GM12878 (cell line): ENCODE measurements at regions not wholly inside any gene's neighbourhood (a gene's known extent, or its start where the extent isn't known, plus 50 kb on each side); places are given as distances from the start of the nearest gene placed in this dataset.

ENCODE experiments used
- ATAC-seq: fragments of 200-7000 bp; cut with Tn5 transposase; 3 replicates; pipeline ENCODE4 v1.9.1; 2020; ENCODE audit warnings: mild to moderate bottlenecking, moderate library complexity
- BruUV-seq: library from RNA; stranded (reverse); fragments of 400-500 nt; replicated peaks from 2 replicates; lab custom pipeline; 2021; lab: Mats Ljungman, UMichigan
- CTCF ChIA-PET: fragments of 300-600 bp; sonication (Branson Sonifier 250); formaldehyde crosslinking; extraction: SDS; loops from one replicate; lab custom pipeline; 2021; ENCODE audit warnings: inconsistent platforms; lab: Yijun Ruan, JAX
- POLR2A ChIA-PET: fragments of 350-600 bp; formaldehyde crosslinking; extraction: SDS; loops from one replicate; lab custom pipeline; 2021; ENCODE audit warnings: inconsistent platforms; lab: Charles Lee
- RAD21 ChIA-PET: fragments of 300-600 bp; sonication (Branson Sonifier 250); formaldehyde crosslinking; loops from one replicate; lab custom pipeline; 2023; ENCODE audit warnings: antibody characterized with exemption; ENCODE audit not compliant: unreplicated experiment; lab: Charles Lee
- SMC1A ChIA-PET: fragments of 300-600 bp; sonication (Branson Sonifier 250); formaldehyde crosslinking; loops from one replicate; lab custom pipeline; 2023; ENCODE audit not compliant: unreplicated experiment, uncharacterized antibody; lab: Charles Lee
- DNase-seq: peaks from one replicate; pipeline ENCODE4 v3.0.0-alpha.2; 2011; ENCODE audit warnings: low read depth, low spot score
- FAIRE-seq: peaks from 3 replicates; lab custom pipeline; 2011; peaks lifted over from hg19 to GRCh38; lab: Jason Lieb, UNC
- H2AFZ ChIP-seq: 2 replicates; pipeline ENCODE4 v1.6.0; 2011; ENCODE audit warnings: low read depth, low read length, control low read depth; ENCODE audit not compliant: control insufficient read depth
- H3K27ac ChIP-seq: 2 replicates; pipeline ENCODE4 v1.5.1; 2011; ENCODE audit warnings: control low read depth; ENCODE audit not compliant: control insufficient read depth, insufficient read depth
- H3K27me3 ChIP-seq, 2 experiments: replicated peaks in 1 of 2; 2 replicates each; pipeline versions ENCODE4 v1.6.0 to v1.6.1; 2011; ENCODE audit warnings: low read length in 1 of 2; ENCODE audit not compliant: control insufficient read depth in 2 of 2, insufficient read depth in 2 of 2
- H3K36me3 ChIP-seq, 2 experiments: 2 replicates each; pipeline ENCODE4 v1.5.1; 2011; ENCODE audit warnings: low read length in 1 of 2; ENCODE audit not compliant: control insufficient read depth in 2 of 2, insufficient read depth in 2 of 2
- H3K4me1 ChIP-seq: 2 replicates; pipeline ENCODE4 v1.6.1; 2011; ENCODE audit warnings: mild to moderate bottlenecking, low read length, moderate library complexity, mixed read lengths; ENCODE audit not compliant: control insufficient read depth, insufficient read depth
- H3K4me2 ChIP-seq: 2 replicates; pipeline ENCODE4 v1.6.0; 2011; ENCODE audit warnings: control low read depth; ENCODE audit not compliant: control insufficient read depth, insufficient read depth
- H3K4me3 ChIP-seq: fragments of 200-600 bp; sonication (generic); 2 replicates; pipeline ENCODE4 v1.5.1; 2016
- H3K79me2 ChIP-seq: 2 replicates; pipeline ENCODE4 v1.6.0; 2011; ENCODE audit warnings: low read length; ENCODE audit not compliant: control insufficient read depth, insufficient read depth
- H3K9ac ChIP-seq: 2 replicates; pipeline ENCODE4 v1.8.0; 2011; ENCODE audit warnings: low read length, control low read depth, mixed read lengths; ENCODE audit not compliant: control insufficient read depth, insufficient read depth
- H3K9me3 ChIP-seq: replicated peaks from 3 replicates; pipeline ENCODE4 v1.5.1; 2011; ENCODE audit warnings: mild to moderate bottlenecking, low read length; ENCODE audit not compliant: control insufficient read depth, insufficient read depth
- H4K20me1 ChIP-seq: 2 replicates; pipeline ENCODE4 v1.6.0; 2011; ENCODE audit not compliant: control insufficient read depth, insufficient read depth
- EED ChIP-seq: sonication (generic); IDR thresholded peaks from 2 replicates; pipeline ENCODE4 v1.6.1; 2016; ENCODE audit warnings: antibody characterized with exemption, low read depth
- FOXK2 ChIP-seq: fragments of 450-650 bp; IDR thresholded peaks from 2 replicates; pipeline ENCODE4 v1.6.1; 2017; ENCODE audit warnings: mild to moderate bottlenecking, moderate library complexity
- HDGF ChIP-seq: fragments of 450-650 bp; IDR thresholded peaks from 2 replicates; pipeline ENCODE4 v1.6.1; 2016; ENCODE audit warnings: antibody characterized with exemption
- LARP7 ChIP-seq: fragments of 450-650 bp; IDR thresholded peaks from 2 replicates; pipeline ENCODE4 v1.6.1; 2017; ENCODE audit warnings: mild to moderate bottlenecking
- MLLT1 ChIP-seq: fragments of 450-650 bp; IDR thresholded peaks from 2 replicates; pipeline ENCODE4 v1.6.1; 2016; ENCODE audit warnings: mild to moderate bottlenecking
- NR2C2 ChIP-seq: IDR thresholded peaks from 2 replicates; pipeline ENCODE4 v1.6.1; 2011; ENCODE audit warnings: borderline replicate concordance, low read depth; ENCODE audit not compliant: control insufficient read depth, insufficient read length
- PML ChIP-seq: IDR thresholded peaks from 2 replicates; pipeline ENCODE4 v1.6.1; 2012; ENCODE audit warnings: low read length, inconsistent platforms
- SIN3A ChIP-seq: IDR thresholded peaks from 2 replicates; pipeline ENCODE4 v1.6.1; 2012; ENCODE audit warnings: low read depth, low read length, improper control_type of control experiment
- SKIL ChIP-seq: fragments of 450-650 bp; IDR thresholded peaks from 2 replicates; pipeline ENCODE4 v1.6.1; 2017; ENCODE audit warnings: mild to moderate bottlenecking, low read depth, inconsistent platforms; ENCODE audit not compliant: poor library complexity, severe bottlenecking
- SREBF1 ChIP-seq: IDR thresholded peaks from 2 replicates; pipeline ENCODE4 v1.6.1; 2012; ENCODE audit warnings: mild to moderate bottlenecking, low read length
- TCF7 ChIP-seq: IDR thresholded peaks from 2 replicates; pipeline ENCODE4 v1.6.1; 2014; ENCODE audit warnings: antibody characterized with exemption, borderline replicate concordance
- USF2 ChIP-seq: IDR thresholded peaks from 2 replicates; pipeline ENCODE4 v1.6.1; 2011; ENCODE audit warnings: low read depth, low read length, improper control_type of control experiment, borderline replicate concordance
- WGBS: methylation state at CpG from one replicate; pipeline ENCODE4 v1.1.6; 2016; ENCODE audit warnings: low lambda C conversion rate; ENCODE audit not compliant: insufficient replicate concordance, insufficient coverage; ENCODE audit errors: missing lambda C conversion rate; 5-methylcytosine and 5-hydroxymethylcytosine counted together
- in situ Hi-C: fragments of 300-500 bp; cut with MboI; formaldehyde crosslinking; loops from 9 replicates; pipeline ENCODE4 v1.14.3; 2018; ENCODE audit warnings: mixed read lengths
- intact Hi-C: fragments of 100-400 bp; cut with micrococcal nuclease; formaldehyde crosslinking; loops from one replicate; pipeline ENCODE4 v1.14.2; 2022; ENCODE audit not compliant: unreplicated experiment
- TF ChIP-seq, protein P1 (sequence below): fragments of 450-650 bp; conservative IDR thresholded peaks from 2 replicates; pipeline ENCODE4 v1.6.1; 2017; ENCODE audit warnings: mild to moderate bottlenecking, moderate library complexity
- TF ChIP-seq, protein P2 (sequence below): fragments of 450-650 bp; IDR thresholded peaks from 2 replicates; pipeline ENCODE4 v1.6.1; 2017; ENCODE audit warnings: mild to moderate bottlenecking
- TF ChIP-seq, protein P3 (sequence below): IDR thresholded peaks from 2 replicates; pipeline ENCODE4 v1.6.1; 2012; ENCODE audit warnings: low read depth, low read length, improper control_type of control experiment
- TF ChIP-seq, protein P4 (sequence below): IDR thresholded peaks from 2 replicates; pipeline ENCODE4 v1.6.1; 2012; ENCODE audit warnings: low read depth, low read length, improper control_type of control experiment

DNA sequence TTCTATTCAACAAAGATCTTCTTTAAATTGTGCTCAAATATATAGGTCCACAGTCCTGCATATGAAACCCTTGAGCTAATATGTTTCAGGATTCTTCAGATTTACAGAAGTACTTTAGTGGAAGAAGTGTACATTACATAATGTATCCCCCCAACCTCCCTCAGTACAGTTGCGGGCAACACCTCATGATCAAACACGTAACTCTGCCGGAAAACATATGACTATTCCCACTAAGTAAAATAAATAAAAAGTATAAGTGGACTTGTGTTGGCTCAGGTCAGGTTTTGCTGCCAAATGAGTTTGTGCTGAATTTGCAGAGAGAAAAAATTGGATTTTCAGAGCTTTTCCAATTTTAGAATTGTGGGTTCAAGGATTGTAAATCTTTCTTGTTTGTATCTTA lies 267.6 kb upstream of the MDFIC2 start:
- no peak overlapping the region for H3K27ac ChIP-seq
- H3K4me1 ChIP-seq: no peaks in the 10 kb centered on the region
- H4K20me1 ChIP-seq: no peaks in the 10 kb centered on the region
- ATAC-seq (no peak), FAIRE-seq (no peak)
- intact Hi-C loops (no loop called here), in situ Hi-C loops (no loop called here)
- ChIA-PET POLR2A (no interaction called here), SMC1A (no interaction called here), RAD21 (no interaction called here)
- BruUV-seq: no TSS peak
- no peak overlapping the region for H2AFZ ChIP-seq
- H3K36me3 ChIP-seq: no peaks in the 10 kb centered on the region
- H3K9ac ChIP-seq: no peak overlapping the region
- WGBS: 28% methylated on average over 3 of the region's 3 CpGs
- TF ChIP-seq, protein P1, sequence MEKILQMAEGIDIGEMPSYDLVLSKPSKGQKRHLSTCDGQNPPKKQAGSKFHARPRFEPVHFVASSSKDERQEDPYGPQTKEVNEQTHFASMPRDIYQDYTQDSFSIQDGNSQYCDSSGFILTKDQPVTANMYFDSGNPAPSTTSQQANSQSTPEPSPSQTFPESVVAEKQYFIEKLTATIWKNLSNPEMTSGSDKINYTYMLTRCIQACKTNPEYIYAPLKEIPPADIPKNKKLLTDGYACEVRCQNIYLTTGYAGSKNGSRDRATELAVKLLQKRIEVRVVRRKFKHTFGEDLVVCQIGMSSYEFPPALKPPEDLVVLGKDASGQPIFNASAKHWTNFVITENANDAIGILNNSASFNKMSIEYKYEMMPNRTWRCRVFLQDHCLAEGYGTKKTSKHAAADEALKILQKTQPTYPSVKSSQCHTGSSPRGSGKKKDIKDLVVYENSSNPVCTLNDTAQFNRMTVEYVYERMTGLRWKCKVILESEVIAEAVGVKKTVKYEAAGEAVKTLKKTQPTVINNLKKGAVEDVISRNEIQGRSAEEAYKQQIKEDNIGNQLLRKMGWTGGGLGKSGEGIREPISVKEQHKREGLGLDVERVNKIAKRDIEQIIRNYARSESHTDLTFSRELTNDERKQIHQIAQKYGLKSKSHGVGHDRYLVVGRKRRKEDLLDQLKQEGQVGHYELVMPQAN: no peak
- TF ChIP-seq SKIL: no peak
- no peak for TF ChIP-seq SREBF1
- TF ChIP-seq, protein P2, sequence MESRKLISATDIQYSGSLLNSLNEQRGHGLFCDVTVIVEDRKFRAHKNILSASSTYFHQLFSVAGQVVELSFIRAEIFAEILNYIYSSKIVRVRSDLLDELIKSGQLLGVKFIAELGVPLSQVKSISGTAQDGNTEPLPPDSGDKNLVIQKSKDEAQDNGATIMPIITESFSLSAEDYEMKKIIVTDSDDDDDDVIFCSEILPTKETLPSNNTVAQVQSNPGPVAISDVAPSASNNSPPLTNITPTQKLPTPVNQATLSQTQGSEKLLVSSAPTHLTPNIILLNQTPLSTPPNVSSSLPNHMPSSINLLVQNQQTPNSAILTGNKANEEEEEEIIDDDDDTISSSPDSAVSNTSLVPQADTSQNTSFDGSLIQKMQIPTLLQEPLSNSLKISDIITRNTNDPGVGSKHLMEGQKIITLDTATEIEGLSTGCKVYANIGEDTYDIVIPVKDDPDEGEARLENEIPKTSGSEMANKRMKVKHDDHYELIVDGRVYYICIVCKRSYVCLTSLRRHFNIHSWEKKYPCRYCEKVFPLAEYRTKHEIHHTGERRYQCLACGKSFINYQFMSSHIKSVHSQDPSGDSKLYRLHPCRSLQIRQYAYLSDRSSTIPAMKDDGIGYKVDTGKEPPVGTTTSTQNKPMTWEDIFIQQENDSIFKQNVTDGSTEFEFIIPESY: no peak
- no peak for TF ChIP-seq MLLT1
- TF ChIP-seq LARP7: no peak
- no peak for TF ChIP-seq USF2
- no peak for TF ChIP-seq FOXK2
- no peak for TF ChIP-seq PML
- TF ChIP-seq, protein P3, sequence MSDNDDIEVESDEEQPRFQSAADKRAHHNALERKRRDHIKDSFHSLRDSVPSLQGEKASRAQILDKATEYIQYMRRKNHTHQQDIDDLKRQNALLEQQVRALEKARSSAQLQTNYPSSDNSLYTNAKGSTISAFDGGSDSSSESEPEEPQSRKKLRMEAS: no peak
- TF ChIP-seq, protein P4, sequence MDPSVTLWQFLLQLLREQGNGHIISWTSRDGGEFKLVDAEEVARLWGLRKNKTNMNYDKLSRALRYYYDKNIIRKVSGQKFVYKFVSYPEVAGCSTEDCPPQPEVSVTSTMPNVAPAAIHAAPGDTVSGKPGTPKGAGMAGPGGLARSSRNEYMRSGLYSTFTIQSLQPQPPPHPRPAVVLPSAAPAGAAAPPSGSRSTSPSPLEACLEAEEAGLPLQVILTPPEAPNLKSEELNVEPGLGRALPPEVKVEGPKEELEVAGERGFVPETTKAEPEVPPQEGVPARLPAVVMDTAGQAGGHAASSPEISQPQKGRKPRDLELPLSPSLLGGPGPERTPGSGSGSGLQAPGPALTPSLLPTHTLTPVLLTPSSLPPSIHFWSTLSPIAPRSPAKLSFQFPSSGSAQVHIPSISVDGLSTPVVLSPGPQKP: no peak
- TF ChIP-seq TCF7: no peak
- no peak for TF ChIP-seq NR2C2
- no peak for TF ChIP-seq SIN3A
- no peak for TF ChIP-seq HDGF
- no peak for TF ChIP-seq EED
- TF ChIP-seq, all 136 proteins: peak for 0
- H3K79me2 ChIP-seq: no peaks in the 10 kb centered on the region
- no peak for DNase-seq
- no peaks in the 10 kb centered on the region for H3K9me3 ChIP-seq
- no peak overlapping the region for H3K4me2 ChIP-seq
- no peak overlapping the region for H3K4me3 ChIP-seq
- H3K27me3 ChIP-seq: no peaks in the 10 kb centered on the region
- CTCF ChIA-PET: no interaction called here
